HT1080 (cell line): ENCODE measurements at regions not wholly inside any gene's neighbourhood (a gene's known extent, or its start where the extent isn't known, plus 50 kb on each side); places are given as distances from the start of the nearest gene placed in this dataset.
"Not testable (repeated sequence)": the region's sequence is repeated elsewhere in the genome, so short reads cannot be mapped to it uniquely, and the experiment has no call there.

Experiments
- DNase-seq: peaks from one replicate; pipeline ENCODE4 v3.0.0-alpha.2; 2015; ENCODE audit warnings: low read depth

DNA sequence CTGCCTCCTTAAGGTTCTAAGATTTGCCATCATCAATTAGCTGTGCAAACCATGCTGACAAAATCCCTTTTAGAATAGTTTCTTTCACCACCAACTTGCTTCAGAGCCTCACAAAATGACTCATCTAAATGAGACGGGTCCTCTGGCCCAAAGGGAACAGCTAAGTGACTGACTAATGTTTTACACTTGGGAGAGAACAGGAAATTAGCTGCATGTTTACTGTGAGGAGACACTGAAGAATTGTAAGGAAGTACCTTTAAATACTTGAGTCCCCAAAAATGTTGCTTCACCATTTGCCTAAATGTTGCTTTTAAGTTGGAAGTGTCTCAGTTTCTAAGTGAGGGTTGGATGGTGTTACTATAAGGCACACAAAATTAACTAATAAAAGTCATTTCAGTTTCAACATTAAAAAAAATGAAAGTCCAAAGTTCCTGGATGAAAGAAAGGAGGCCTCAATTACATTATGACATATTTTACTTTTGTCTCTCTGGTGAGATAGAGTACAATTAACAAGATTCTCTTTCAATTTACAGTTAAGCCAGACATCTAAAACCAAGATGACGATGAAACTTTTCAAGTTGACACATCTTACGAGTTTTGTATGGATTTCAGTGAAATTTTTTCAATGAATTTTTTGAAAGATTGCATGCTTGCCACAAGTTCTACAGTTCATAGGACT lies 229.1 kb upstream of the FN1 start:
- peak; percentile 92 for DNase-seq

DNA sequence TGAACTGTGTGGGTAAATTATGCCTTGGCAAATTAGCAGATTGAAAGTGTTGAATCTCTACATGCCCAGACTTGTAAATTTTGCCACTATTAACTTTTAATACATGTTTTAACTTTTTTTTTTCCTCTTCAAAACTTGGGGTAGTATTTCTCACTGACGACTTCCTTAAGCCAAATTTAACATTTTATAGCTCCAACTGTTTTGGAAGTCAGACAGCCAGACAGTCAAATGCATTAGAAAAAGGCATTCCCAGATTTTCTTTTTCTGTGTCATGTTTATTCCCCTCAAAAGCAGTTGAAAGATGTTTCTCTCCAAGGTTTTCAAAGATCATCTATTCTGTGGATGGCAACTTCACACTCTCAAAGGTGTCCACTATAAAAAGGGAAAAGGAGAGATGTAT lies 226.8 kb upstream of the FN1 start:
- no peak for DNase-seq

DNA sequence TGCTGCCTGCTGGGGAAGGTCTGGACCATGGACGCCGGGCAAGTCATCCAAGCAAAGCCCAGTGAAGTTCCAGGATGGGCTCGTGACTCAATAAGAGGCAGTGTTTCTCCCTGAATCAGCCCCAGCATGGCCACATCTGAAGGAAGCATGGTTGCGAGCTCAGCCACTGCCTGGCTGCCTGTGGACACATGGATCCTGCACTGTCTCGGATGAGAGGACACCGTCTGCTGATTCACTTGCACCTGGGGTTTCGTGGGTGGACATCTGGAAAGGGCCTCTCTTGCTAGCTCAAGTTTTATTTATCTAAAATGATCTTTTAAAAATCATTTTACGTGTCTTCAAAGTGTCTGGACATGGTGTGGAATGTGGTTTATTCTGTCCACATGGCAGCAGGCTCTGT lies 224.8 kb upstream of the FN1 start:
- peak; percentile 49 for DNase-seq

DNA sequence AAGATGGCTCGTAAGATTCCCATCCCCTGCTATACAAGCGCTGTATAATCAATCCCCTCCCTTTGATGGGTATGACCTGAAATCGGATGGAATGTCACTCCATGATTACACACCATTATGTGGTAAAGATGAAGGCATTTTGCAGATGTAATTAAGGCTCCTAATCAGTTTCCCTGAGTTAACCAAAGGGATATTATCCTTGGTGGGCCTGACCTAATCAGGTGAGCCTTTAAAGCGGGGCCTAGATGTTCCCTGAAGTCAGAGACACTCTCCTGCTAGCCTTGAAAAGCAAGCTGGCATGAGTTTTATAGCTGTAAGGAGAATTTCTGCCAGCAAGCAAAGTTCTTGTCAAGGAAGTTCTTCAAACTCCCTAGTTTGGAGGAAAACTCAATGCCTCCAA lies 223.8 kb upstream of the FN1 start:
- no peak for DNase-seq

DNA sequence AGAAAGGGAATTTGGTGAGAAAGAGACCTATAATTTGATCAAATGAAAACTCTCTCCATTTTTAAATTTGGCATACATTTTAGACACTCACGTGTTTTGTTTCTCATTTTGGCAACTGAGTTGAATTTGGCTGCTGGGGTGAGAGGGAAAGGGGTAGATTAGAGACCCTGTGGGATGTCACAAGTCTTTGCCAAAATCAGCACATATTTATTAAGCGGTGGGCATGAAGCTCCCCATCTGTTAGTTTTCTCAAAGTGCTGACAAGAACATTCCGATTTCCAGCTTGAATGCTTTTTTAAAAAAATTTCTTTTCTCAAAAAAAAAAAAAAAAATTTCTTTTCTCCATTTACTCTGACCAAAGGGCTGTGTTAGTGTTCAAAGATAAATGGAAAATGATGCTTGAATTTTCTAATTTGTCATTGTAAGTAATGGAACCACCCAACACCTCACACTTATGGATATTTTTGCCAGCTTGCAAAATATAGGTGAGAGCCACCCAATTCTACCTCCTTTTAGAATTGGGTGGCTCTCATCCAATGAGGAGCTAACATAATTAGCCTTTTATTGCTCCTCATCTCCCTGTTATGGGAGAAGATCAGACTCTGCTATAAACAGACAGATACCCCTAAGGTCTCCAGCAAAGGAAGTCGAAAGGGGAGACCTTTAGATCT lies 222.9 kb upstream of the FN1 start:
- no peak for DNase-seq

DNA sequence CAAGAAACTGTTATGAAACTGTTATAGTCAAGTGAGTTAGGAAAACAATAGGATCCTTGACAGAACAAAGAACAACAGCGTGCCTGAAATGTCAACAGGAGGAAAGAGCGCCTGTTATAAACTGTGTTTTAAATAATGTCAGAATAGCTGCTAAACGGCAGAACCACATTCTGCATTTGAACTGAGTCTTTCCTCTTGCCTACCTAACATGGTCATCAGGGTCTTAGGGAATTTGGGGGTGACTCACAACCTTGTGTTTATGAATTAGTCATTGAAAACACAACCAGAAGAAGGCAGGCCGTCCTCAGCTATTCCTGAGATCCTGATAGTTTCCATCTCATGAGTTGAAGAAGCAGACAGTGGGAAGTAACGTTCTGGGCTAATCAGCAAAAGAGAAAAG lies 222.0 kb upstream of the FN1 start:
- peak; percentile 94 for DNase-seq

DNA sequence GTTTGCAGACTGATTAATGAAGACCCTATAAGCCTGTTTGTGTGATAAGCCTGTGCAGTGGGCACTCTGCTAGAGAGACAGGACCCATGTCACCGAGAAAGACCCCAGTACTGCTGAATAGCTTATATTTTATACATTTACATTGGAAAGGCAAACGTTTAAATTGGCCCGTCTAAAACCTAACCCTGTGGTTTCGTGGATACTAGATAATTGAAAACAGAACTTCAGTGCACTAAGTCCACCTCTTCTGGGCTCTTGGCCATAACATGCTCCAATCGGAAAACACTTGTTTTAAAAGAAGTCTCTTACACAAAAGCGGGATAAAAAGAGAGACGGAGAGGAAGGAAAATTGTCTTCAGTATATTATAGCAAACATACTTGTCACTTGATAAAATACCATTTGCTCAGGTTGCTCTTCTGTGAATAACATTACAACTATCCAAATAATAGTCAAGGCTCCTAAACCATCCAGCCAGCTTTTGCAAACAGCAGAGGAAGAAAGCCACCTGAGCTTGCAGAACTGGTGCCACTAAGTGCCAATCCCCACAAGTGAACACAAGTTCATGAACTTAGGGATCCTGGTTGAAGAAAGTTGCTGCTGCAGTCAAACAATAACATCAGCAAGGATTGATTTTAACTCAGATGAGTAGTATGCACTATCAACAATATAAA lies 218.4 kb upstream of the FN1 start:
- no peak for DNase-seq

DNA sequence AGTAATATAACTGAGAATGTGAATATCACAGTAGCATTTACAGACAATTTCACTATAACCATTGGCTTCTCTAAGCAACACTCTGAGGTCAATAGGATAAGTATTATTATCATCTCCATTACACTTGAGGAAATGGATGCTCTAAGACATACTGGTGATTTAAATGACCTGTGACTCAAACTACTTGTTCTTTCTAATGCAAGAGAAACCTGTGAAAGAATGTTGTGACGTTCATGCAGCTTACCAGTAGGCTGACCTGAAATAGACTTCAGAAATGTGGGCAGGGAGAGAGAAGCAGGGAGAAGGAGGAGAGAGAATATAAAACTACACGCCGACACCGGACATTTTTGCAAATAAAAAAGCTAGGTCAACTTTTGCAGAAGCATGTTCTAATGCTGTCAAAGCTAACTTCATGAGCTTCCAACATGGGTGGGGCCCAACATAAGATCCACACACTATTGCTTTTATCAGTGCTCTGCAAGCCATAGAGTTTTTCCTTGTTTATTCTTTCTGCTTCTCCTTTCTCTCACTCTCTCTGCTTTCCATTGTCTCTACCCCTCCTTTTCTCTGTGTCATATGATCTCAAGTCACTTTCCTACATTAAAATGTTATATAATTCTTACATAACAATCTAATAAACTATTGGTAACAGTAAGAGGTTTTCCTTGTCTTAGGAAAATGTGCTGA lies 217.6 kb upstream of the FN1 start:
- no peak for DNase-seq

DNA sequence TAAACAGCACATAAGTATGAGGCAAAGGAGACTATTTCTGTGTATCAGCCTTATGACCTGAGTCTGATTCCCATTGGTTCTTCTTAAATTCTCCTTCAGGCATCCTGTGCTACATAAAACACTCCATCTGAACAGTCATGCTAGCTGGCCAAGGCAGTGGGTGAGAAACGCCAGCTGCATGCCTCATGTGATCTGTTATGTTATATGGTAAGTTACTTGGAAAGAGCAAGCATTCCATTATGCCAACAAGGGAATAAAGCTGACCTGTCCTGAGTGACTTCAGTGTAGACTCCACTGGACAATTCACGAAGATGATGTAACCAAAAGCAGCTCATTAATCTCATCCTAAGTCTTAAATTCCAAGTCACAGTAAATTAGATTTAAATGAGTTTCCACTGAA lies 216.5 kb upstream of the FN1 start:
- DNase-seq, result no peak

DNA sequence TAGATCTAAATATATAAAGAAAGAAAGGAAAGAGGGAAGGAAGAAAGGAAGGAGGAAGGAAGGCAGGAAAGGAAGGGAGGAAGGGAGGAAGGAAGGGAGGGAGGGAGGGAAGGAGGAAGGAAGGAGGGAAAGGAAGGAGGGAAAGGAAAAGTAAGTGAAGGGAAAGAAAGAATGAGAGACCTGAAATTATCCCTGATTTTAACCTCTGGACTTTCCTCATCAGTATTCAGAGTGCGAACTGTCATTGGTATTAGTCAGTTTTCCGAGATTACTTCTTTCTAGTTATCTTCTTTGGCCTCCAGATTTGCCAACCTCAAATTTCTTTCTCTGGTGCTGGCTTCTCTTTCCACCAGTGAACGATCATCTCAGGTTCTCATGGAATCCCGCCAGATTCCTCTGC lies 215.5 kb upstream of the FN1 start:
- no peak for DNase-seq

DNA sequence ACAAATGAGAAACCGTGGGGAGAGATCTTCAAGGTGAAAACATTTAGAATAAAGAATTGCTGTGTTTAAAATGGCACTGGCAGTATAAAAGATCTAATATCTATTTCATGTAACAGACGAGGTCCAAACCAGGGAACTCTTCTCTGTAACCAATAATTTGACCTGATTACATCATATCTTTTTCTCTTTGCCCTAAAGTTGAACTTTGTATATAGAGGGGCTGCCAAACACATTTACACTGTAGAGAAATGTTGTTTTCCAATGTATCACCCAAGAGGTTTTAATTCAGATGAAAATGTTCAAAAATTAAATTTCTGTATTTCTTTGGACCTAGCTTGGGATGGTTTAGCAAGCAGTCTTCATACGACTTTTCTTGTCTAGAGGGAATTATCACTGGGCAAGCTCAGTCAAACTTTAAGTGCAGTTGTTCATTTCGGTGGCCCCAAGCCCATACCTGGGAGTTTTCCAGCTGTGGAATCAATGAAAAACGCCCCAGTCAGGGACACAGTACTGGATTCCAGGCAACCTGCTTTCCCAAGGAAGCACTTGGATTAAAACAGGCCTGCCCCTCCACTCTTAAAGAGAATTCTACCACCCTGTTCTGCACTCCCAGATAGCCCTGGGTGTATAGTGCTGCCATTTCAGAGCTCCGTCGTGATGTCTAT lies 208.5 kb upstream of the FN1 start:
- no peak for DNase-seq

DNA sequence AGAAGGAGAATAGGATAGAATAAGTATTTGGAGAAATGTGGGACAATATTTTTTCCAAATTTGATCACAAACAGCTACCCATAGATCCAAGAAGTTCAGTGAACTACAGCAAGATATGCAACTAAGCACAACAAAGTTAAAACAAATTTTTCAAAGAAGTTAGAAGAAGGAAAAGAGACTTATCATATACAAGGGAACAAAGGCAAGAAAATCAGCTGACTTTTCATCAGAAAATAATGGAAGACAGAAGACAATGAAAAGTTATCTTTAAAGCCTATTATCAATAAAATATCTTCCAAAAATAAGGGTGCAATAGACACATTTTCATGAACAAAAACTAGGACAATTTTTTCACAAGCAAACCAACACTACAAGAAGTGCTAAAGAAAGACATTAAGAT lies 202.8 kb upstream of the FN1 start:
- DNase-seq, result no peak

DNA sequence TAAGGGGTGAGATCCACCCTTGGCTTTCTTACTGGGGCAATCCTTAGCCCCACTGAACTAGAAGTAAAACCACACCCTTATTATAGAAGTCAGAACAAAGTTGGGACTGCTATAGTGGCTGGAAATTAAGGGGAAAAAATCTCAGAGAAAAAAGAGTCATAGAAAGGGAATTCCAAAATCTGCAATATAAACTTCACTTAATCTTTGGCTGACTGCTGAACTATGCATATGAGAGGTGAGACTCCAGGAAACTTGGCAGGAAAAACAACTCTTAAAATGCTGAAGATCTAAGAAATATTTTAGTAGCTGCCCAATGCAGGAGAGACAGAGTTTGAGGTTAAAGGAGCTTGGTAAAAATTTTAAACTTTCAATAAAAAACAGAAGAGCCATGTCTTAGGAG lies 201.8 kb upstream of the FN1 start:
- no peak for DNase-seq

DNA sequence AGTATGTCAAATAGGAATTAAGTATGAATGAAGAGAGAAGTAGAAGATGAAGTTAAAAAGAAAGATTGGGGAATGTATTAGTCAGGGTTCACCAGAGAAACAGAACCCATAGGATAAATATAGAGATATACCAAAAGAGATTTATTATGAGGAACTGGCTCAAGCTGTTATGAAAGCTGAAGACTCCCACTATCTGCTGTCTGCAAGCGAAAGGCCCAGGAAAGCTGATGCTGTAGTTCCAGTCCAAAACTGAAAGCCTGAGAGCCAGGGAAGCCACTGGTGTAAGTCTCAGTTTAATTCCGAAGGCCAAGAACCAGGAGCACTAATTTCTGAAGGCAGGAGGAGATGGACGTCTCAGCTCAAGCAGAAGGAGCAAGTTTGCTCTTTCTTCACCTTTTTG lies 200.9 kb upstream of the FN1 start:
- no peak for DNase-seq

DNA sequence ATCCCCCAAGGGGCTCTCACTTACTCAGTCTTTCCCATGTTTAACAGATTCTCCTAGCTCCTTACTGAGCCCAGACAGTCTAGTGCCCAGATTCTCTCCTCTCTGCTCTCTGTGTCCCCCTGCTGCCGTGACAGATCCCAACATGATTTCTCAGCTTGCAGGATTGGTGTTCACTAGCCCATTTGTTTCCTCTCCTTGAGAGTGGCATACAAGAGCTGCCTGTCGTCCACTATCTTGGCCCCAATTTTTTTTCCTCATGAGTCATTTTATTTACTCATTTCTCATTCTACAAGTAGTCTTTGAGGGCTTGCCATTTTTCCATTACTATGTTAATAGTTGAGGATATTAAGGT lies 199.9 kb upstream of the FN1 start:
- DNase-seq, result peak; percentile 68

DNA sequence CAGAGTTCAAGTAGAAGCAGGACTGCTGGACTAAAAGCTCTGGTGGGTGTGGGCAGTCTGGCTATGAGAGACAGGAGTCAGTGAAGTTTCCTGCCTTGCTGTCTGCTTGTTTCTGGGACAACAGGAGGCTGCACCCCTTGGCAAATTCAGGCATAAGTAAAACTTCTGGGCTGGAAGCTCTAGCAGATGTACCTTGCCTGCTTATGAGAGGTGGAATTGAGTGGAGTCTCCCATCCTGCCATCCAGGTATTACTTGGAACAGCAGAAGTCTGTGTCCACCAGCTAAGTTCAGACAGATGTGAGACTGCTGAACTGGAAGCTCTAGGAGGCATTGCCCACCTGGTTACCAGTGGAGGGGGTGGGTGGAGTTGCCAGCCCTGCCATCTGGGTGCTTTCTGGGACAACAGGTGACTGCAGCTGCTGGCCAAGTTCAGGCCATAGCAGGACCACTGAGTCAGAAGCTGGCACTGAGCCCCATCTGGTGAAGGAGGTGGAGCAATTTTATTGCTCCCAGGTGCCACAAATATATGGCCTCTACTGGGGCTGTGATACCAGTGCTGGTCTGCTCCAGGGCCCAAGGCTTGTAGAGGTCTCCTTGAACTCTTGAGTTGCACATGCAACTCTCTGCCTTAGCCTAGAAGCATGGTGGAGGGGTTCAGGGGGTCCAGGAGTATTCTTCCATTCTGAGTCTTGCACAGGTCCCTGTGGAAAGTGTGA lies 199.4 kb upstream of the FN1 start:
- no peak for DNase-seq

DNA sequence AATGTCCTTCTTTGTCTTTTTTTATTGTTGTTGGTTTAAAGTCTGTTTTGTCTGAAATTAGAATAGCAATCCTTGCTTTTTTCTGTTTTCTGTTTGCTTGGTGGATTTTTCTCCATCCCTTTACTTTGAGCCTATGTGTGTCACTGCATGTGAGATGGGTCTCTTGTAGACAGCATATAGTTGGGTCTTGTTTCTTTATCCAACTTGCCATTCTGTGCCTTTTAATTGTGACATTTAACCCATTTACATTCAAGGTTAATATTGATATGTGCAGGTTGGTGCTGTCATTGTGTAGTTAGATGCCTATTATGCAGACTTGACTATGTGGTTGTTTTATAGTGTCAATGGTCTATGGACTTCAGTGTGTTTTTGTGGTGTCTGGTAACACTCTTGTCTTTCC lies 197.5 kb upstream of the FN1 start:
- no peak for DNase-seq

DNA sequence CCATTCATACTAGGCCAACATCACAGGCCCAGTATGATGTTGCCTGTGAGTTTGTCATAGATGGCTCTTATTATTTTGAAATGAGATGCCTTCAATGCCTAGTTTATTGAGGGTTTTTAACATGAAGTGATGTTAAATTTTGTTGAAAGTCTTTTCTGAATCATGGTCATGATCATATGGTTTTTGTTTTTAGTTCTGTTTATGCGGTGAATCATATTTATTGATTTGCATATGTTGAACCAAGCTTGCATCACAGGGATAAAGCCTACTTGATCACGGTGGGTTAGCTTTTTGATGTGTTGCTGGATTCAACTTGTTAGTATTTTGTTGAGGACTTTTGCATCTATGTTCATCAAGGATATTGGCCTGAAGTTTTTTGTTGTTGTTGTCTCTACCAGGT lies 195.8 kb upstream of the FN1 start:
- no peak for DNase-seq

DNA sequence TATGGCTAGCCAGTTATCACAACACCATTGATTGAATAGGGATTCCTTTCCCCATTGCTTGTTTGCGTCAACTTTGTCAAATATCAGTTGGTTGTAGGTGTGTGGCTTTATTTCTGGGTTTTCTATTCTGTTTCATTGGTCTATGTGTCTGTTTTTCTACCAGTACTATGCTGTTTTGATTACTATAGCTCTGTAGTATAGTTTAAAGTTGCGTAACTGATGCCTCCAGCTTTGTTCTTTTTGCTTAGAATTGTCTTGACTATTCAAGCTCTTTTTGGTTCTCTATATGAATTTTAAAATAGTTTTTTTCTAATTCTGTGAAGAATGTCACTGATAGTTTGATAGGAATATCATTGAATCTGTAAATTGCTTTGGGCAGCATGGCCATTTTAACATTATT lies 194.9 kb upstream of the FN1 start:
- not testable (repeated sequence) for DNase-seq

DNA sequence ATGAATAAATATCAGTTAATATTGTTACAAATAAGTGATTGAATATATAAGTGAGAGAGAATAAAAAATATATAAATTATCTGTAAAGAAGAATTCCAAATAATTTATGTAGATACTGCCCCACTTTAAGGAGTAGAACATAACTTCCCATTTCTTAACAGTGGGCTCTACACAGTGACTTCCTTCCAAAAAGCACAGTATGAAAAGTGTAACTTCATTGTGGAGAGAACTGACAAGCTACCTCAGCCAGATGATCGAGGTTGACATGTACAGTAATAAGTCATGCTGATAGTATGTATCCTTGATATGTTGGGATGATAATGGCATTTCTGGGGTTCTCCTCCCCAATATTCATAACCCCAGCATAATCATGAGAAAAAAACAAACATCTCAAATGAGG lies 191.9 kb upstream of the FN1 start:
- no peak for DNase-seq

DNA sequence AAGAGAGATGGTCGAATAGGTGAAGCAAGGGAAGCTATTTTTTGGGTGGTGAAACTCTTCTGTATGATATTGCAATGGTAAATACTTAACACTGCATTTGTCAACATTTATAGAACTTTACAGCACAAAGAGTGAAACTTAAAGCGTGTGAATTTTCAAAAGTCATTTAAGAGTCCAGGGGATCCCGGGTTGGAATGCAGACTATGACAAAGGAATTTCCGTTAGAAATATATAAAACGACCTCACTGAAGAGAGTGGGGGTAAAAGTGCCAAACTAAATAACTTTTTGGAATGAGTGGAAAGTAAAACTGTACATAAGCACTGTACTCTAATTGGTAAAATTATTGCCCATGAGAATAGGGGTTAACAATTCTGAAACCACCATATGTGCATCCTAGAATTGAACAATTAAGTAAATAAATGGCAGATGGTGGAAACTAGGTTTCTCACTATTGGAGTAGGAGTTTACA lies 191.0 kb upstream of the FN1 start:
- no peak for DNase-seq
